Gastroesophageal sphincter (tissue), 4 donors: ENCODE measurements at regions not wholly inside any gene's neighbourhood (a gene's known extent, or its start where the extent isn't known, plus 50 kb on each side); places are given as distances from the start of the nearest gene placed in this dataset.
"Not testable (repeated sequence)": the region's sequence is repeated elsewhere in the genome, so short reads cannot be mapped to it uniquely, and the experiment has no call there.

Experiments
- ATAC-seq: fragments of 150-250 bp; one replicate; pipeline ENCODE4 v1.9.1; 2016; ENCODE audit warnings: mild to moderate bottlenecking, moderate library complexity
- H3K27ac ChIP-seq, 4 donors: fragments of 200-600 bp; sonication (generic) in 3 of 4; 1 replicate in 3 of 4; 2 replicates in 1 of 4; pipeline ENCODE4 v1.5.1; 2016 to 2019
- H3K27me3 ChIP-seq: fragments of 200-600 bp; sonication (generic); one replicate; pipeline ENCODE4 v1.5.1; 2019
- H3K36me3 ChIP-seq, 2 donors: fragments of 200-600 bp; sonication (generic); one replicate each; pipeline ENCODE4 v1.5.1; 2019; ENCODE audit warnings: control low read depth in 1 of 2
- H3K4me1 ChIP-seq, 3 donors: fragments of 200-600 bp; sonication (generic); 1 replicate in 2 of 3; 2 replicates in 1 of 3; pipeline ENCODE4 v1.5.1; 2016 to 2019; ENCODE audit warnings: control low read depth in 2 of 3
- H3K4me3 ChIP-seq, 2 donors: fragments of 200-600 bp; sonication (generic); one replicate each; pipeline ENCODE4 v1.5.1; 2019; ENCODE audit warnings: mild to moderate bottlenecking in 1 of 2, moderate library complexity in 1 of 2
- H3K9me3 ChIP-seq, 3 donors: fragments of 200-600 bp; sonication (generic); one replicate each; pipeline ENCODE4 v1.5.1; 2017 to 2019; ENCODE audit warnings: control low read depth in 2 of 3
- EP300 ChIP-seq: sonication (generic); formaldehyde crosslinking; IDR thresholded peaks from one replicate; pipeline ENCODE4 v1.6.1; 2017; ENCODE audit warnings: antibody characterized with exemption, mild to moderate bottlenecking
- POLR2A ChIP-seq, 2 donors: fragments of 450-650 bp; IDR thresholded peaks; one replicate each; pipeline ENCODE4 v1.6.1; 2017; ENCODE audit warnings: antibody characterized with exemption in 2 of 2, mild to moderate bottlenecking in 2 of 2, moderate library complexity in 1 of 2
- POLR2AphosphoS5 ChIP-seq: sonication (generic); formaldehyde crosslinking; IDR thresholded peaks from one replicate; pipeline ENCODE4 v1.6.1; 2017; ENCODE audit warnings: antibody characterized with exemption
- WGBS, 2 donors: methylation state at CpG; one replicate each; pipeline ENCODE4 v1.1.5; 2018; ENCODE audit warnings: low coverage in 1 of 2; 5-methylcytosine and 5-hydroxymethylcytosine counted together
- TF ChIP-seq, protein P1 (sequence below), 4 experiments: fragments of 200-600 bp in 2 of 4; fragments of 450-650 bp in 2 of 4; sonication (generic) in 1 of 4; IDR thresholded peaks; one replicate each; pipeline ENCODE4 v1.5.1; 2017 to 2019; ENCODE audit warnings: antibody characterized with exemption in 4 of 4, mild to moderate bottlenecking in 2 of 4, moderate library complexity in 2 of 4

DNA sequence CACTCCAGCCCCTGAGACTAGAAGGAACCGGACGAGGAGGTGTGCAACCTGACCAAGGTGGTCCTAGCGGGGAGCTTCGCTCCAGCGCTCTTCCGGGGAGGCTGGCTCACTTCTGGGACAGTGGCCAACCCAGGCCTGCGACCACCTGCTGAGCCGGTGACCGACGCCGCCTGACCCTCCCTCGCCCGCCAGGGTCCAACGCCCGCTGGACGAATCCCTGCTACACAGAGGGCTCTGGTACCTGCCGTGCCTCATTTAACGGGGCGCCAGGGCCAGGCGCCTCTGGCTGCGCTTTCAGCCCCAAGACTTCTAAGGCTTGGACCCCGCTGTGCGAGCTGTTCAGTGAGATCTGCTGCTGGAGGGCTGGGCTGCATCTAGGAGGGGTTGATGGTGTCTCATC, 99.5 kb upstream of the KCNJ18 start:
- Histone ChIP-seq H3K4me3 (no peak overlapping the region), H3K27ac (no peak overlapping the region), H3K27me3 (peaks cover 22% of the 10 kb centered on the region), H3K9me3 (no peaks in the 10 kb centered on the region), H3K4me1 (no peaks in the 10 kb centered on the region), H3K36me3 (no peaks in the 10 kb centered on the region)
- ATAC-seq = no peak
- no CpG with 5 or more reads among the region's 23 CpGs for WGBS, 2 donors
- no peak for TF ChIP-seq EP300
- TF ChIP-seq, protein P1, sequence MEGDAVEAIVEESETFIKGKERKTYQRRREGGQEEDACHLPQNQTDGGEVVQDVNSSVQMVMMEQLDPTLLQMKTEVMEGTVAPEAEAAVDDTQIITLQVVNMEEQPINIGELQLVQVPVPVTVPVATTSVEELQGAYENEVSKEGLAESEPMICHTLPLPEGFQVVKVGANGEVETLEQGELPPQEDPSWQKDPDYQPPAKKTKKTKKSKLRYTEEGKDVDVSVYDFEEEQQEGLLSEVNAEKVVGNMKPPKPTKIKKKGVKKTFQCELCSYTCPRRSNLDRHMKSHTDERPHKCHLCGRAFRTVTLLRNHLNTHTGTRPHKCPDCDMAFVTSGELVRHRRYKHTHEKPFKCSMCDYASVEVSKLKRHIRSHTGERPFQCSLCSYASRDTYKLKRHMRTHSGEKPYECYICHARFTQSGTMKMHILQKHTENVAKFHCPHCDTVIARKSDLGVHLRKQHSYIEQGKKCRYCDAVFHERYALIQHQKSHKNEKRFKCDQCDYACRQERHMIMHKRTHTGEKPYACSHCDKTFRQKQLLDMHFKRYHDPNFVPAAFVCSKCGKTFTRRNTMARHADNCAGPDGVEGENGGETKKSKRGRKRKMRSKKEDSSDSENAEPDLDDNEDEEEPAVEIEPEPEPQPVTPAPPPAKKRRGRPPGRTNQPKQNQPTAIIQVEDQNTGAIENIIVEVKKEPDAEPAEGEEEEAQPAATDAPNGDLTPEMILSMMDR (IDR thresholded peaks at IDR 0.05) = no peak
- no peak for TF ChIP-seq POLR2A (IDR thresholded peaks at IDR 0.05)
- TF ChIP-seq POLR2AphosphoS5 = no peak

DNA sequence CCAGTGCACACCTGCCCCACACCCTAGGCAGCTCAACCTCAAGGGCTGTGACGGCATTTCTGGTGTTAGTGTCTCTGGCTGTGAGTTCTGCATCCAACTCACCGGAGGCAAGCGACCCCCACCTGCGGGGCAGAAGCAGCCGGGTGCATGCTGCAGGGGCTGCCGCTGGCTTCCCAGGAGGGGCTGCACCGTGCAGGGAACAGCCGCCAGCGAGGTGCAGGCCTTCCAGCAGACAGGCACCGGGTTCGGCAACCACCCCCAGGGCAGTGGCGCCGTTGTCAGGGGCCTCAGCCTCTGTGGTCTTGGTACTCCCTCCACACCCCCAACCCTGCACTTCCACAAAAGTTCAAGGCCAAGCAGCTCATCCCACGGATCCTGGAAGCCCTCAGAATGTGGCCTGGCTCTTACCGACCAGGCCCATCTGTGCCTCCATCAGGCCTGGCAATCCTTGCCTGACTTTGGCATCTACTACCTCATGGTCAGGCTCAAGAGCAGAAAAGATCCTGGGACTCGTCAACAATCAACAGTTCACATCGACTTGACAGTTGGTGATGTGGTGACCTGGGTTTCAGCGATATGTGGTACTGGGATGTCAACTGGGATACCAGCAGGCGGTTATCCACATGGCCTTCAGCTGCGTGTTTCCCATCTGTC, 98.7 kb upstream of the KCNJ18 start:
- H3K4me3 ChIP-seq, H3K36me3 ChIP-seq, H3K4me1 ChIP-seq, H3K27ac ChIP-seq, H3K9me3 ChIP-seq, ATAC-seq: not testable (repeated sequence)
- 87% methylated on average over 3 of the region's 20 CpGs; no CpG with 5 or more reads in 1 of the 2 donors for WGBS, 2 donors
- H3K27me3 ChIP-seq = peaks cover 24% of the 10 kb centered on the region

DNA sequence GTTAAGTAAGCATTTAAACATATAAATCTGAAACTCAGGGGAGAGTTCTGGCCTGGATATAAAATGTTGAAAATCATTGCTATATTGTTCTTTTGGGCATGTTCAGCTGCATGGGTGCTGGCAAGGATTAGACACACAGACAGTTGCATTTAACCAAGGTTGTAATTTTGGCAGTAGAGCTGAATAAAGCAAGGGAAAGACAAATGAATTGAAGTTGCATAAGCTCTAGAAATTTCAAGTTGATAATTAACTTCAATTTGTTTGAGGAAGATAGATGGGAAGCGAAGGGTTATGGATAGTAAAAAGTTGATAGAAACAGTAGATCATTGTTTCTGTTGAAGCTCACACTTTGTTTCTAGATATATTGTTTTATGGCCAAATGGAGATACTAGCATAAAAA, 97.2 kb upstream of the KCNJ18 start:
- Histone ChIP-seq H3K27ac (no peak overlapping the region), H3K4me3 (no peak overlapping the region), H3K9me3 (no peaks in the 10 kb centered on the region), H3K4me1 (no peaks in the 10 kb centered on the region), H3K36me3 (no peaks in the 10 kb centered on the region), H3K27me3 (peaks cover 27% of the 10 kb centered on the region)
- ATAC-seq = no peak
- WGBS, 2 donors = 58 to 59% methylated on average over 1 of the region's 1 CpG
- TF ChIP-seq POLR2A (IDR thresholded peaks at IDR 0.05) (no peak), EP300 (no peak), POLR2AphosphoS5 (no peak)
- TF ChIP-seq, protein P1 (IDR thresholded peaks at IDR 0.05) = no peak

DNA sequence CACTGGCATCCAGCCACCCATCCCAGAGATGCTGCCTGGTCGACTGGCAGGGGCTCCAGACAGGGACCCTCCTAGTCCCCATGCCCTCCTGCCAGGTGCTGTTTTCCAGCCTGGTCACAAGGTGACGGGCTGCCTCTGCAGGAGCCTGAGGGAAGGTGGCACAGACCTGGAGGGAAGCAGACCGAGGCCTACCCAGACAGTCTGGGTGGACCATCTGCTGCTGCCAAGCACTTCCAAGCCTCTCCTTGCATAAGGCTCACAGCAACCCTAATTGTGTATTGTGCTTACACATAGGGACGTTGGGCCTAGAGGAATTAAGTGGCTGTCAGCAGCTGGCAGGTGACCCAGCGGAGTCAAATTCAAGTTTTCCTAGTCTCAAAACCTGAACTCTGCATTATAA, 90.1 kb upstream of the KCNJ18 start:
- TF ChIP-seq EP300 = no peak
- no peak for TF ChIP-seq POLR2A (IDR thresholded peaks at IDR 0.05)
- TF ChIP-seq, protein P1 (IDR thresholded peaks at IDR 0.05) = no peak
- TF ChIP-seq POLR2AphosphoS5 = no peak
- no peak overlapping the region for H3K4me3 ChIP-seq
- no peak overlapping the region for H3K27ac ChIP-seq
- H3K9me3 ChIP-seq = no peaks in the 10 kb centered on the region
- no peaks in the 10 kb centered on the region for H3K36me3 ChIP-seq
- no peak for ATAC-seq
- H3K4me1 ChIP-seq = no peaks in the 10 kb centered on the region
- H3K27me3 ChIP-seq = peaks cover 13% of the 10 kb centered on the region
- 60 to 67% methylated on average over 1 of the region's 5 CpGs for WGBS, 2 donors

DNA sequence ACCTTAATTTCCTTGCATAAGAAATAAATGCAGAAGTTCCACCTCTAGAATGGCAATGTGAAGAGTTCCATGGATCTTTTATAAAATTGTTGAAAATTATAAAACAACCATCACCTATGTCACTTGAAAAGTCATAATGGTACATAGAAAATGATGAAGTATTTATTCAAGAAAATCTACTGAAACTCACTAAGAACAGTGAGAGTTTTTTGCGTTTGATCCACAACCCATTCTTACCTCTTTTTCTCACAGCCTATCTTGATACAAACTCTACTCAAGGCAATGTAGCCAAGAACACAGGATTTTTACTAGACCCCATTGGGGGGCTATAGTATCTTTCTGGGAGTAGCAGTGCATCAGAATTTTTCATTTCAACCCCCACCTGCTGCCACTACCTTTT, 89.0 kb upstream of the KCNJ18 start:
- not testable (repeated sequence) for H3K36me3 ChIP-seq, H3K4me3 ChIP-seq, H3K27ac ChIP-seq, H3K4me1 ChIP-seq, H3K9me3 ChIP-seq, ATAC-seq
- H3K27me3 ChIP-seq = peaks cover 13% of the 10 kb centered on the region
- WGBS, 2 donors = 50 to 100% methylated on average over 1 of the region's 1 CpG

DNA sequence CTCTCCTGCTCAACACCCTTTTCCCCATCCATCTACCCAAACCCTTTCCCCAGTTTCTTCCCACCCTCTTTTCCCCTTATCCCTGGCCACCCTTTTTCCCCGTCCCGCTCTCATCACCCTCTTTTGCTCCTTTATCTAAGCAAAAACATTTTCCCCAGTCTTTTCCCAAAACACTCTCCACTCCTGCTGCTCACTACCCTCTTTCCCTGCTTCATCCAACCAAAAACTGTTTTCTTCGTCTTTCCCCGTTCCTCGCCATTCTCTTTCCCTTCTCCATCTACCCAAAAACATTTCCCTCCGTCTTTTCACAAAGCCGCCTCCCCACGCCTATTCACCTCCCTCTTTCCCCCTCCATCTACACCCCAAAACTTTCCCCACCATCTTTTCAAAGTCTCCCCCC, 80.9 kb upstream of the KCNJ18 start:
- not testable (repeated sequence) for H3K4me3 ChIP-seq, ATAC-seq, H3K4me1 ChIP-seq, H3K9me3 ChIP-seq, H3K27ac ChIP-seq, H3K36me3 ChIP-seq
- 85 to 89% methylated on average over 8 of the region's 8 CpGs for whole genome bisulfite sequencing, 2 donors
- H3K27me3 ChIP-seq = peaks cover 15% of the 10 kb centered on the region

DNA sequence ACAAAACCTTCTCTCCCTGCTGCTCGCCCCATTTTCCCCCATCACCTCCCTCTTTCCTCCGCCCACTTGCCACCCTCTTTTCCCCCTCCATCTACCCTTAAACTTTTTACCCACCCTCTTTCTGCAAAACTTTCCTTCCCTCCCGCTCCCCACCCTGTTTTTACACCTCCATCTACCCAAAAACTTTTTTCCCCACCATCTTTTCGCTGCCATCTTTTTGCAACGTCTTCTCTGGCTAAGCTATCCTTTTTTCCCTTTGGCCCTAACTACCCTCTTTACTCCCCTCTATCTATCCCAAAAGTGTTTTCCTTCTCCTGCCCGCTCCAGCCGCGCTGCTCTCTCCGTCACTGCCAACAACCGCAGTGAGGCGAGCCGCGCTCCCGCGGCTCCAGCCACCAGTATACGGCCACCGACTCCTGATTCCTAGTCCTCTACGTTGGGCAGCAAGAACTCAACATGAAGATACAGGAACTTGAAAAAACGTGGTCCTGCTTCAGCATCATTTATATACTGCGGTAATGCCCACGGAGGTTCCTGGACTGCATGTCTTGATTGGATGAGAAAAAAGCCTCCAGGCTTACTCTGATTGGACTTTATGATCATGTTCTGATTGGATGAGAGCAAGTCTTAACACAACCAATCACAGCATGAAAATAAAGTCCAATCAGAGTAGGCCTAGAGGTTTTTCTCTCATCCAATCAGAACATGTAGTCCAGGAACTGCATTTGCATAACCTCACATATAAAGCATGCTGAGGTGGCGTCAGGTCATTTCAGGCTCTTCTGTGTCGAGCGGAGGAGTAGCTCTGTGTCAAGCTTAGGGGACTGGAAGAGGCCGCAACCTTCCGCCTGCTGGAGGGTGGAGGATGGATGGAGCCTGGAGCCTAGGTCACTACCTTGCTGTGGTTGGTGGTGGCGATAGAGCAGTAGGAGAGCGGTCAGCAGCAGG, 79.9 kb upstream of the KCNJ18 start:
- ATAC-seq, H3K9me3 ChIP-seq, H3K36me3 ChIP-seq, H3K4me1 ChIP-seq, H3K27ac ChIP-seq, H3K4me3 ChIP-seq: not testable (repeated sequence)
- WGBS, 2 donors = 71 to 78% methylated on average over 9 to 14 of the region's 28 CpGs
- peaks cover 15% of the 10 kb centered on the region for H3K27me3 ChIP-seq
